ENCODE measurements at regions not wholly inside any gene's neighbourhood (a gene's known extent, or its start where the extent isn't known, plus 50 kb on each side); places are given as distances from the start of the nearest gene placed in this dataset.

GRCh38 chr1:63129184-63129583, 193.2 kb upstream of the FOXD3 start:
- TF ChIP-seq CTCF (conservative IDR thresholded peaks at IDR 0.05 in 1 of 2, IDR thresholded peaks at IDR 0.05 in 1 of 2; ENCODE audit: low read depth in 1 of 2, low read length in 2 of 2) = no peak
- no peak for TF ChIP-seq EZH2 (IDR thresholded peaks at IDR 0.05; ENCODE audit: low read length, missing control alignments)

Measured in fibroblast of lung (primary cell).